ENCODE measurements at regions not wholly inside any gene's neighbourhood (a gene's known extent, or its start where the extent isn't known, plus 50 kb on each side); places are given as distances from the start of the nearest gene placed in this dataset.

GRCh38 chr10:36388166-36388565 is 737.2 kb upstream of the ANKRD30A start:
- H3K4me3 ChIP-seq (ENCODE audit: low read depth, low read length): no peak overlapping the region
- TF ChIP-seq CTCF (IDR thresholded peaks at IDR 0.05; ENCODE audit: low read depth, low read length): no peak
- no peak for DNase-seq (ENCODE audit: low read depth)

- no peak for DNase-seq (ENCODE audit: low read depth)
- H3K4me3 ChIP-seq (ENCODE audit: low read depth, low read length): no peak overlapping the region
- no peak for TF ChIP-seq POLR2A (IDR thresholded peaks at IDR 0.05; ENCODE audit: extremely low read depth, insufficient read length)
- TF ChIP-seq MAX (IDR thresholded peaks at IDR 0.05; ENCODE audit: low read depth, low read length): no peak
- TF ChIP-seq CTCF (IDR thresholded peaks at IDR 0.05; ENCODE audit: low read depth, low read length): no peak
- no peak for TF ChIP-seq MYC (IDR thresholded peaks at IDR 0.05; ENCODE audit: low read depth, low read length)
These were observed 739.7 kb upstream of the ANKRD30A start for GRCh38 chr10:36385693-36386092.

- DNase-seq (ENCODE audit: low read depth): no peak
- TF ChIP-seq POLR2A (IDR thresholded peaks at IDR 0.05; ENCODE audit: extremely low read depth, insufficient read length) (no peak), CTCF (IDR thresholded peaks at IDR 0.05; ENCODE audit: low read depth, low read length) (no peak), MAX (IDR thresholded peaks at IDR 0.05; ENCODE audit: low read depth, low read length) (no peak), MYC (IDR thresholded peaks at IDR 0.05; ENCODE audit: low read depth, low read length) (no peak)
- no peak overlapping the region for H3K4me3 ChIP-seq (ENCODE audit: low read depth, low read length)
These were observed 741.3 kb upstream of the FZD8 start for GRCh38 chr10:36383349-36383748.

GRCh38 chr10:36381748-36382147 is 739.7 kb upstream of the FZD8 start:
- H3K4me3 ChIP-seq (ENCODE audit: low read depth, low read length): no peak overlapping the region
- no peak for TF ChIP-seq MAX (IDR thresholded peaks at IDR 0.05; ENCODE audit: low read depth, low read length)
- TF ChIP-seq CTCF (IDR thresholded peaks at IDR 0.05; ENCODE audit: low read depth, low read length): no peak
- TF ChIP-seq POLR2A (IDR thresholded peaks at IDR 0.05; ENCODE audit: extremely low read depth, insufficient read length): no peak
- no peak for TF ChIP-seq MYC (IDR thresholded peaks at IDR 0.05; ENCODE audit: low read depth, low read length)
- DNase-seq (ENCODE audit: low read depth): no peak

- TF ChIP-seq MYC (IDR thresholded peaks at IDR 0.05; ENCODE audit: low read depth, low read length) (no peak), CTCF (IDR thresholded peaks at IDR 0.05; ENCODE audit: low read depth, low read length) (no peak), MAX (IDR thresholded peaks at IDR 0.05; ENCODE audit: low read depth, low read length) (no peak), POLR2A (IDR thresholded peaks at IDR 0.05; ENCODE audit: extremely low read depth, insufficient read length) (no peak)
- no peak for DNase-seq (ENCODE audit: low read depth)
- H3K4me3 ChIP-seq (ENCODE audit: low read depth, low read length): no peak overlapping the region
These were observed 738.4 kb upstream of the FZD8 start for GRCh38 chr10:36380538-36380937.

GRCh38 chr10:36375107-36375506 is 733.0 kb upstream of the FZD8 start:
- TF ChIP-seq POLR2A (IDR thresholded peaks at IDR 0.05; ENCODE audit: extremely low read depth, insufficient read length) (no peak), CTCF (IDR thresholded peaks at IDR 0.05; ENCODE audit: low read depth, low read length) (no peak), MAX (IDR thresholded peaks at IDR 0.05; ENCODE audit: low read depth, low read length) (no peak), MYC (IDR thresholded peaks at IDR 0.05; ENCODE audit: low read depth, low read length) (no peak)
- DNase-seq (ENCODE audit: low read depth): no peak
- H3K4me3 ChIP-seq (ENCODE audit: low read depth, low read length): no peak overlapping the region
